NCI-H774 (cell line): ENCODE measurements at regions not wholly inside any gene's neighbourhood (a gene's known extent, or its start where the extent isn't known, plus 50 kb on each side); places are given as distances from the start of the nearest gene placed in this dataset.

Experiments
- DNase-seq: peaks from one replicate; lab custom pipeline; 2025; lab: John Stamatoyannopoulos, UW

DNA sequence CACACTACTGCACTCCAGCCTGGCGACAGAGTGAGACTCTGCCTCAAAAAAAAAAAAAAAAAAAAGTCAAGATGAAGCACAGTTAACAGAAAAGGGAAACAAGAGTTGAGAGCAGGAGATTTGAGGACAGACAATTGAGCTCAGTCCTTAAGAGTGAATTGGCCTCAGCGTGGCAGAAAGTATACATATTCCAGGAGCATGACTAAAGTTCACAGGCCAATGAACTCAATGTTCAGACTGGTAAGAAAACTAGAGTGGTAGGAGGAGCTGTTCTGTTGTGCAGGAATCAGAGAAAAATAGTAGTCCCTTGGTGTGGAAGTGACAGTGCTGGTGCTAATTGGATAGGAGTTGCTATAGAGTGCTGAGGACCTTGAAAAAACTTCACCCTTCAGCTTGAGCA is 60.0 kb downstream of the NRN1 start:
- no peak for DNase-seq

DNA sequence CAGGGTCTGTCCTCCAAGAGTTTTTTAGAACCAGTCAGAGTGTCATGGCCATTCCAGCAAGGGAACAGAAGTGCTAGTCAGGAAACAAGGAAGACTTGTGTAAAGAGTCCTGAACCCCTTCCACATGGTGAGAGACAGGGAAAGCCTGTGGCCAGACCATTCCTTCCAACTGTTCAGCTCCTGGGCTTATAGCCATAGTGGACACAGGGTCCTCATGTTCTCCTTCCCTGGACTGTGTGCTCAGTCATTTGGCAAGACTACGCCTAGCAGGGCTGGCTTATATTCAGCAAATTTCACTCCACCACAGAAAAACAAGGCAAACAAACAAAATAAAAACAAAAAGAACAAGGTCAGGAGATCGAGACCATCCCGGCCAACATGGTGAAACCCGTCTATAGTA is 60.5 kb downstream of the NRN1 start:
- DNase-seq, result no peak

DNA sequence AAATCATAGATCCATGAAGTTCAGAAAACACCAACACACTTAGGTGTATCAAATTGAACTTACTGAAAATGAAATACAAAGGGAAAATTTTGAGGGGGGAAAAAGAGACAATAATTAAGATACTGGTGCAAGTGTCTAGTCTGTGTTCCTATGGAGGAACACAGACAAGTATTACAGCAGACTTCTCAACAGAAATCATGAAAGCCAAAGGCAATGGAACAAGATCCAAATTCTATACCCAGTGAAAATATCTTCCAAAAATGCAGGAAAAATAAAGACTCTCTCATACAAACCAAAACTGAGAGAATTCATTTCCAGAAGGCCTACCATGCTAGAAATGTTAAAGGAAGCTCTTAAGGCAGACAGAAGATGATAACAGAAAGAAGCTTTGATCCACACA is 63.1 kb downstream of the NRN1 start:
- no peak for DNase-seq

DNA sequence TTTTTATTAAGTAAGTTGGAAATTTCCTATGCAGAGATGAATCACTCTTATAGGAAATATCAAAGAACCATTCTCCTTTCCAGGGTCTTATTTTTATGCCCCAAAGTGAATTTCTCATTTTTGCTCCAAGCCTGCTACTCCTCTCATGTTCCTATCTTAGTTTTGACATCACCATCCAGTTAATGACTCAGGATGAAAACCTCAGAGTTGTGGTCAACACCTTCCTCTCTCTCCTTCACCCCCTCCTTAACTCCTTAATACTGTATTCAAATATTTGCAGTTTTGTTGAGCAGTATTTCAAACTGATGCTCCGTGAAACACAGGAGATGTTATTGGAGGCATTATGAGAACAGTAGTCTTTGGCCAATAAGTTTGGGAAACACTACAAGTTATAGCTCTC is 64.1 kb downstream of the NRN1 start:
- DNase-seq, result no peak

DNA sequence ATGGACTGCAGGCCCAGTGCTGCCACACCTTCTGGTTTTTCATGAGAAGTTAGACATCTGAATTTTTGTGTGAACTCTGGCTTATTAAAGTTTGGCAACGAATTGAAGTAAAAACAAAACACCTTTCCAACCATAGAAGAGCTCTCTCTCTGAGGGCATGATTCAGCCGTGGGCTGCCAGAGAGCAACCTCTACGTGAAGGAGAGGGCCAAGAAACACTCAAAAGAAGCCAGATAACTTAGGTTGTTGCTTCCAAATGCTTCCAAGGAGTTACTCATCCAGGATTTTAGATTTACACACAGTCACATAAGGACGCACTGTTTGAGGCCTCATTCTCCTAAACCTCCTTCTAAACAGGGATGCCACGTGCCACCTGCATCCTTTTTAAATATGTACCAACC is 65.5 kb downstream of the NRN1 start:
- no peak for DNase-seq

DNA sequence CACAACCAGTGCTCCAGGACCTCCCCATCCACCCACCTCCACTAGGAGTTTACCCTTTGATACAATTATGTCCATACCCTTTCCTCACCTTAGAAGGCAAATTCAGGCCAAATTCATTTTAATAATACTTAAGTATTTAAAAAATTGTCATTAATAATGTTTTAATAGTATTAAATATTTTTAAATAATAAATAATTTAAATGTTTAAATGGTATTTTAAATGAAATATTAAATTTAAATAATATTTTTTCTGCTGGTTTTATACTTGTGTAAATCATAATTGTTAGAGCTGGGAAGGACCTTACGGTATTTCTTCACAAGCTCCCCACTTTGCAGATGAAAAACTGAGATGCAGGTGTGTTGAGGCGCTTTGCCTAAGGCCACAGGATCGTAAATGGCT is 67.8 kb downstream of the NRN1 start:
- no peak for DNase-seq

DNA sequence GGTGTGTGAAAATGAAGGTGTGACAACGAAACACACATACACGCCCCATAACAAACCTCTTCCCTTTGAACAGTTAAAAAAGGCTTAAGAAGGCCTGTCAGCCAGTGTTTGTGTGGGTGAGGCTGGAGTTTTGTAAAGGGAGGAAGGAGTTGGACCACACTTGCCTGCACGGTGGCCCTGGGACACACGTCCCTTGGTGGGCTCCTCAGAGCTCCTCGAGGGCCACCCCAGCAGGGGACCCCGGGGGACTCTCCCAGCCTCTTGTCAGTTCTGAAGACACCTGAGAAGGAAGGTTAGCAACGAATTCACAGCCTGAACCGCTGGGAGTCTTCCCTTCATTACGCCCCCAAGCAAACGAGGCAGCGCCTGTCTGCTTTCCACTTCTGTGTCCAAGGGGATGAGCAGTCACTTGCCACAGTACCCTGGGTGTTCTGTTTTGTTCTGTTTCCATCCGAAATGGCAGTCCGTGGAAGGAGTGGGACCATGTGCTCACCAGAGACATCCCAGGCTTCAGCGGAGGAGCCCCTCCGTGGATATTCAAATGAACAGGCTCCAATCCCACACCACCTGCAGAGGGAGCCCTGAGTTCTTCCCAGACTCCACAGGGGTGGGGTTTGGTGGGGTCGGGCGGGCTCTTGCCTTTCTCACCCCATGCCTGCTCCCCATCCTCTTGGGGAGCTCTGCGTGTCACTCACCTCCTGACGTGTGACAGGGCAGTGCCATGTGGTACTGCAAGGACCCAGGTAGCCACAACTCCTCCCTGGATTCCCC is 68.6 kb downstream of the NRN1 start:
- no peak for DNase-seq

DNA sequence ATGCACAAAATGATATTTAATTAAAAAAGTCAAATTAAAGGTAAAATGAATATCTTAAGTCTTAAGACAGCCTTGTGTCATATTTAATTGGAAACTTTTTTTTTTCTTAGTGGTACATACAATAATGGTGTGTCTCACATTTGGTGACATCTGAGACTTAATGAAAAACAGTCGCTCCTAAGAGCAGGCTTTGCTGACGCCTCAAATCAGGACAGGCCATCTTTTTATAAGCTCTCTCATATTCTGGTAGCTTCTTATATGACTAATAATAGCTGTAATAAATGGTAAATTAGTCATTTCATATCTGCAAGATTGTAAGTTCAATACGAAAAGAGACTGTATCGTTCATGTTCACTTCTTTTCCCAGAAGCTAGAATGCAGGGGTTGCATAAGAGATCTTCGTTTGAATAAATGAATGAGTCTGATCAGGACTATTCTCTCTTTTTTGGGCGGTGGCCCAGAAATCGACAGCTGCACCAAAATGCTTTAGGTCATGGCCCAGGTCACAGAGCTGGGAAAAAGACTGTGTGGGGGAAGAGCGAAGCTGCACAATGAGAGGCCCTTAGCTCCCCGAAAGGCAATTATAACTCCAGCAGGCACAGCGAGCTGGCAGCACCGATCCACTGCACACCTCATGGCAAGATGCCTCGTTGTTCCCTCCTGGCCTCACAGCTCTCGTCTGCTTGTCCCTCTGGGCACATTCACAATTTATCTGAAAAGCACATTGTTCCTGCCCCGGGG is 69.4 kb downstream of the NRN1 start:
- DNase-seq, result no peak

DNA sequence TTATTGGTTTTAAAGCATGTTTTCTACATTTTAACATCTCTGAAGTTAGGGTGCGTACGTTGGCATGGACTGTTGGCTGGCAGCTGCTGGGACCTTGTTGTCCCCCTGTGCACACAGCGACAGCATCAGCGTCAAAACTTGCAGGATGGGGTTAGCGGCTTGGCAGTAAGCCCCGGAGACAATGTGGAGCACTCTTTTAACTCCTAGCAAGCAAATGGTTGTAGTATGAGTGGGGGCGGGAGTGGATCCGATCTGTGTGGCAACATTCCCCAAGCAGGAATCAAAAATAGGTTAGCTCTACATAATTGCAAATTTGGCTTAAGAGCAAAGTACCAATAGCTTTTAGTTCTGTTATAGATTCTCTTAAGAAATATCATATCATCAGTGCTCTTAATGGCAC is 70.1 kb downstream of the NRN1 start:
- DNase-seq, result no peak

DNA sequence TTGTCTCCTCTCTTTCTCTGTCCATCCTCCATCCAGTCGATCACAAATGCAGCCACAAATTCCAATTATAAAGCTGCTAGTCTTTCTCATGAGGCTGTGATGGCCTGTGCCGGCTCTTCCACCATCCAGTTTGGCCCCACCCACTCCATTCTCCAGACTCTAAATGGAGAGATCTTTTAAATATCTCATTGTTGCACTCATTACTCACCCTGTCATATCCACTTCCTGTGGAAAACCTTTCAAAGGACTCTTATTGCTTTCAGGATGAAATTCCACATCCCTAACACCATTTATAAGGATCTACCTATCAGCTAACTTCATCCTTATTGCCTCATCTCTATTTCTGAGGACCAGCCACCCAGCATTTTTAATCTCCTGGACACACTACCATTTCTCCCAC is 70.6 kb downstream of the NRN1 start:
- no peak for DNase-seq

DNA sequence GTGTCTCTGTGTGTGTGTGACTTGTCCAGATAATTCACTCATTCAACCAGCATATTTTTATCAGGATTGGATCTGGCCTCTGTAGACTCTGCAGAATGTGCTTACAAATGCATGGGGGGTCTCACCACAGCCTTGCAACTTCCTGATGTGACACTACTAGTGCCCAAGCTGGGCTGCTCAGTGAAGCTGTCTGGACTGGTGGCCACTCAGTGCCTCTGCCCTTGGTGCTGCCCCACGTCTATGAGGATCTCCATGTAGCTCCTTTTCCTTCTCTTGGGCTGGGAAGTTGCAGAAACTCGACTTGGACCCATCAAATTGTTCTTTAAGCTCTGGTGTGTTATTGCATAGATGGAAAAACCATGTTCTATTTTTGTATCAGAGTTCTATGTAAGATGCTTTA is 75.8 kb downstream of the NRN1 start:
- DNase-seq, result no peak

DNA sequence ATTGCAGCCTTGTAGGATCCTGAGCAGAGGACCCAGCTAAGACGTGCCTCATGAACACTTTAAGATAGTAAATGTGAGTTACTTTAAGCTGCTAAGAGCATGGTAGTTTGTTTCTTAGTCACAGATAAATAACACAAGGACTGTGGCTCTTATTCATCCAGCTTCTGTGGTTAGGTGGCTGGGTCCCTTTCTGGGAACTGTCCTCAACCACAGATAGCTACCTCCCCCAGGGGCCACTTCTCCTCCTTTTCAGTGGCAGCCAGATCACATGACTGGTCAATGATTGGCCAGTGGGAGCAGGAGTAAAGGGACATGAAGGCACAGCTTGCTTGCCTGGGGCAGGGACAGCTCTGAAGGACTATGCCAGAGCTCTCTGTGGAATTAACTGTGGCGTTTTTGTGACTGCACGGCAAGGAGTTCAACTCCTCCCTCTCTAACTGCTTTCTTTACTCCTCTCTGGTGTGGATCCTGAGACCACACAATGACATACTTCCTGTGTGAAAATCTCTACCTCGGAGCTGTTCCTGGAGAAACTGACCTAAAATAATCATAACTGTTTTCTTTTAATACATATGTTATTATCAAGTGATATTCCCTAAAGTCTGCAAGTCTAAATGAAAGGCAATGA is 76.5 kb downstream of the NRN1 start:
- no peak for DNase-seq

DNA sequence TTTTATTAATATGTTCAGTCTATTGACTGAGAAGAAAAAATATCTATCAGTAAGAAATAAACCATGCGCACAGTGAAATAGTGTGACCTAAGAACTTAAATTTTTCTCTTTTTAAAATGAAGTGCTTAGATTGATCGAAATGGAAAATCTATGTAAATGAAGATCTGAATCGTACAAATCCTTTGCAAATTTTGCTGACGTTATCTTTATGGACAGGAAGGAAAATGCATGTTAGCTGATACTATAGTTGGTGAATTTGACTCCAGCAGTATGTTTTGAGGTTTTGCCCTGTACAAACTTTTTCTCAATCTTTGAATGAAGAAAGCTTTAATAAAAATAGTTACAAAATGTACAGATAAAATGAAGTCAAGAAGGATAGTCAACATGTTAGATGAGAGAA is 82.9 kb downstream of the NRN1 start:
- no peak for DNase-seq

DNA sequence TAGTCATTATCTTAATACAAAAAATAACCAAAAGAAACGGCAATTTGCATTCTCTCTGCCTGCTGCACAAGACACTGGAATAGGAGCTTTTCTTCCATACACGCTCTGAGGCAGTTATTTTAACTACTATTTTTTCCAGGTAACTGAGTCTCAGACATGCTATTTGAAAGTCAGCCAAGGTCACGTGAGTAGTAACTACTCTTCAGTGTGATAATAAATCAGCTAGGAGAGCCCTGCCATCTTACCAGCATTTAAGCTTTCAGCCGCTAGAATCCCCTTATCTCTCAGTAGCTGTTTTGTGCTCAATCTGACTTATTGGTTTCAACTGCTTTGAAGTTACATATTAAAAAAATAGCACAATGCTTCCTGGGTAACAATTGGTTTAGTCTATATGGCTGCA is 84.5 kb downstream of the NRN1 start:
- no peak for DNase-seq

DNA sequence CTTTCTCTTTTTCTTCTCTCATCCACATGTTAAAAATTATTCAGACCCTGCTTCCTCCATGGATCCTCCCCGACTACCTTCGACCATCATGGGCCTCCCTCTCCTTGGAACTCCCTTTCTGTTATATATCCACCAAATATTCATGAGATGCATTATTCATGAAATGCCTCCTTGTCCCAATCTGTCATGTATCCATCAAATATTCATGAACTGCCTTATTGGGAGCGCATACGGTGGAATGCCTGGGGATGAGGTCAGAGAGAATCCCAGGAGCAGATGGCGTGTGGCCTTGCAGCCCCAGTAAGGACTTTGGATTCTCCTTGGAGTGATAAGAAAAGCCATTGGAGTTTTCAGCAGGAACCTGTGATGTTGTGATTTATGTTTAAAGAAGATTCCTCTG is 97.0 kb downstream of the NRN1 start:
- DNase-seq, result no peak

DNA sequence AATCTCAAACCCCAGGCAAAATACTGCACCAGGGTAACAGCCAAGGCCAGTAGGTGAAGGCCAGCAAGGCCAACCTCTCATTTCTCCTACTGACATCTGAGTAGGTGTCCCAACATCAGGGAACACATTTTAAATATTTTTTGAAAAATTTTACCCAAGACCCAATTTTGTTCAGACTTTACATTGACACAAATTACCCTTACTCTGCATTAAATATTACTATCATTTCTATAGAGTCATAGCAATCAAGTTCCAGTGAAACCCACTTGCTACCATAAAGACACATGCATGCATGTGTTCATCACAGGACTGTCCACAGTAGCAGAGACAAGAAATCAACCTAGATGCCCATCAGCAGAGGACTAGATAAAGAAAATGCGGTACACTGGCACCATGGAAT is 99.9 kb downstream of the NRN1 start:
- no peak for DNase-seq

DNA sequence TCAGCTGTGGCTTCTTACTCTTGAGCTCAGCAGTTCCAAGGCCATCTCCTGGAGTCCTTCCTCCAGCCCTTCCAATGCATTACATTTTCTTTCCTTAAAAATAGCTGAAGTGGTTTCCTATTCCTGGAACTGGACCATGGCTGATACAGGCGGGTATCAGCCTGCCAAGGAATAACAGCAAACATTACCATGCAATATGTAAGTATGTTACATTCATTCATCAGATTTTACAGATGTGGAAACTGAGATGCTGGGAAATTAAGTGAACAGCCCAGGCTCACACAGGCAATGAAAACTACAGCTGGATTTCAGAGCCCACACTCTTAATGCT is 100.4 kb downstream of the NRN1 start:
- DNase-seq, result no peak

DNA sequence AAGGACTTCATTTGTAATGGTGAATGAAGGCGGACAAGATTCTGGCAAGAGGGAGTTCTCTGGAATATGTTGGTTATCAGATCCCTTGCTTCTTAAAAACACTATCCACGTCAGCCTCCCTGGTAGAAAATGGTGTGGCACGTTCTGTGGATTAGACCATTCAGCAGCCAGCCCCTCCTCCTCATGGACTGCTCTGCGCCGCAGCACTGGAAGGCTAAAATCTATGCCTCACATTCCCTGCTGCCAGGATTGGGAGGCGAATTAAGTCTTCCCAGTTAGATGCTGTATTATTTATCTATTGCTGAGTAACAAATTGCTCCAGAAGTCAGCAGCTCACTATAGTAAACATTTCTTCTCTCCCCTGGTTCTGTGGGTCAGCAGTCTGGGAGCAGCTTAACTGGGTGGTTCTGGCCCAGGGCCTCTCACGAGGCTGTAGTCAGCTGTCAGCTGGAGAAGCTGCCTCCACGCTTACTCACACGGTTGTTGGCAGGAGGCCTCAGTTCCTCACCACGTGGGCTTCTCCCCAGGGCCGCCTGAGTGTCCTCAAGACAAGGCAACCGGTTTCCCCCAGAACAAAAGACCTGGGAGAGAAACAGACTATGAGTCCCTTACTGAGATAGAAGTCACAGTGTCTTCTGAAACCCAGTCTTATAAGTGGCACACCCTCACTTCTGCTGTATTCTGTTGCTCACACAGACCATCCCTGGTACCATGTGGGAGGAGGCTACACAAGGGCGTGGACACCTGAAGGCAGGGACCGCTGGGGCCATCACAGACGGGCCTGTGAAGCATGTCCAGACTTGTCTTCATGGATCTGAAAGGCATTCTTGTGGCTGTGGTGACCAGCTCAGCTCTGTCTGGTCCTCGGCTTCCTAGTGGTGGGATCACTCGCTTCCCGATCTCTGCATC is 101.0 kb downstream of the NRN1 start:
- DNase-seq, result no peak

DNA sequence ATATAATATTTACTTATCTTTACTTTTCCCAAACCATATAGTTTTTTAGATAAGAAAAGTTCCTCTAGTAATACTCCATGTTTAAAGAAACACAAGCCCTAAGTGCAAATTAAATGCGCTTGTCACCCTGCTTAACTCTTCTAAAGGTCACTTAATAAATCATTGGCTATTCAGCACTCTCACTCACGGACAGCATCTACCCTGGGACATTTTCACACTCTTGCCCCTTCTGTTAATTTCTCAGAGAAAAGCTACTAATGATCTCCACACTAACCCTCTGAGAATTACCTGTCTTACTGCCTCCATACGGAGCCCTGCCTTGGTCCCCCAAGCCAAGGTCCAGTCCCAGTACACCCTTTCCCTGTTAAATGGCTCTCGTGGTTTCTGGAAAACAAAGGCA is 102.2 kb downstream of the NRN1 start:
- no peak for DNase-seq

DNA sequence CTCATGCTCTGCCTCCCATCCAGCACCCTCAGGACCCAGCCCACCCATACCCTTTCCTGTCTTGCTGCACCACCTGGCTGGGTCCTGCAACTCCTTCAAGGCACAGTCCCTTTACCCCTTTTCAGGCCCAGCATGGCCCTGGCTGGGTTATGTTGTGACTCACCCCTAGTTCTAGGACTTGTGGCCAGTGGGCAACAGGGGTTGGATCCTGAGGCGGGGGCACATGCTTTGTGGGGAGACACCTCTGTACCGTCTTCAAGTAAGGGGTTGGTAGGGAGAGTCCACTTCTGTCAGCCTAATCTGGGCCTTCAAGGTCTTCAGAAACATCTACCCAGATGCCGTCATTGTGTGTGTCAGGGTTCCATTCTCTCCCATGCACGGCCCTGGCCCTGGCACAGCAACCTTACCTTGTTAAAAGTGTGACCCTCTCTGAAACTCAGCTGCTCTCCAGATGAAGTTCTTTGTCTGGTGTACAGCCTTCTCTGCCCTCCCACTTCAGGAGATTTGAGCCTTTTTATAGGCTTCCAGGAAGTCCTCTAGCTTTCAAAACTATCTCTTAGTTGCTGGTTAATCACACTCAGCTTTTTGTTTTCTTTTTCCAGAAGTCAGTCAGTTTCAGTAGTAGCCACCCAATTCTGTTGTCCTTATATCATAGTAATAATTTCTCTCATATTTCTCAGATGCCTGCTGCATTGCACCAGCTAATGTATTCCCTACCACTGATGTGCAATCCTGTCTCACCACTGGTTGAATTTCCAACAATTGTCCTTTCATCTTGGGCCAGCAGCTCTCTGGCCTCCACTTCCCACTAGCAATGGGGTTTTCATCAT is 107.3 kb downstream of the NRN1 start:
- no peak for DNase-seq

DNA sequence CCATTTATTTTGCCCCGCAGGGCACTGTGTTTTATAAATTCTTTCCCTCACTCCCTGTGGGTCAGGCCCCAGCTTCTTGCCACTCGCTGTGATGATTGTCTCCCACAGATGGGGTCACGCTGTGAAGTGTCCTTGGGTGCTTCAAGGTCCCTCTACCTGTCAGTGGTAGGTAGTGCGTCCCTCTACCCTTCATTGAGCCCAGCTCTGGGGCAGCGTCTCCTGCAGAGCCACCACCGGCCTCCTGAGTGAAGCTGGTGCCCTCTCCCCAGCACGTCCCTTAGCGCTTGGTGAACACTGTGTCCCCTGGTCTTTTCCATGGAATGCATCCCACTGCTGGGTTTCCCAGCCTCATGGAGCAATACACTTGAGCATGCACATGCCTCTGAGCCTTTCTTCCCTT is 108.2 kb downstream of the NRN1 start:
- no peak for DNase-seq

DNA sequence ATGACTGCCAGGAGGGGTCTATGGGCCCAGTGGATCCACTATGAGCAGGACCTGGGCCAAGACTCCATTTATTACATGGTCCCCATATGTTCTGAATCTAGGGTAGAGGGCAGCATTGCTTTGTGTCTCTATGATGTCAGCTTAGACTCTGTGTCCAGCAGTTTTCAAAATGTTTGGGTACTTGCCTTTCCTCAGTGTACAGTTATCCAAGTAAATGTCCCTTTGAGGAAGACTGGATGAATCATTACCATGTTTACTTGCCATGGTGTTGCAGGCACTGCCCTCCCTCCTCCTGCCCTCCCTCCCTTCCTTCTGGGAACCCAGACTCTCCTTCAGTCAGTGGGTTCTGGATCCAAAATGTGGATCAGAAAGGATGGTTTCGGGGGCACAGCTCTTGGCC is 108.6 kb downstream of the NRN1 start:
- no peak for DNase-seq
